Trophoblast cell (in vitro differentiated cells and primary cell): ENCODE measurements at regions not wholly inside any gene's neighbourhood (a gene's known extent, or its start where the extent isn't known, plus 50 kb on each side); places are given as distances from the start of the nearest gene placed in this dataset.

Source experiments
- DNase-seq, 2 donors: peaks; one replicate each; pipeline ENCODE4 v3.0.0-alpha.2; 2016
- H2AFZ ChIP-seq: 2 replicates; pipeline ENCODE4 v1.6.1; 2013; ENCODE audit warnings: low read length, moderate library complexity, mild to moderate bottlenecking; ENCODE audit not compliant: insufficient read depth, poor library complexity
- H2AK5ac ChIP-seq: 2 replicates; pipeline ENCODE4 v1.6.1; 2013; ENCODE audit warnings: mild to moderate bottlenecking, low read length
- H2BK120ac ChIP-seq: 2 replicates; pipeline ENCODE4 v1.6.1; 2013; ENCODE audit warnings: low read length, mild to moderate bottlenecking, moderate library complexity; ENCODE audit not compliant: insufficient read depth, poor library complexity
- H2BK12ac ChIP-seq: 2 replicates; pipeline ENCODE4 v1.6.1; 2013; ENCODE audit warnings: mild to moderate bottlenecking, low read length, moderate library complexity
- H2BK5ac ChIP-seq: 2 replicates; pipeline ENCODE4 v1.6.1; 2013; ENCODE audit warnings: low read length, low read depth, moderate library complexity, mild to moderate bottlenecking; ENCODE audit not compliant: poor library complexity
- H3K14ac ChIP-seq: 2 replicates; pipeline ENCODE4 v1.6.1; 2013; ENCODE audit warnings: mild to moderate bottlenecking, low read length
- H3K18ac ChIP-seq: 2 replicates; pipeline ENCODE4 v1.6.1; 2013; ENCODE audit warnings: mild to moderate bottlenecking, low read length
- H3K23ac ChIP-seq: 2 replicates; pipeline ENCODE4 v1.6.1; 2013; ENCODE audit warnings: low read length
- H3K27ac ChIP-seq: 2 replicates; pipeline ENCODE4 v1.5.1; 2013; ENCODE audit warnings: low read depth, mild to moderate bottlenecking, inconsistent platforms, low read length, moderate library complexity
- H3K27me3 ChIP-seq: 2 replicates; pipeline ENCODE4 v1.6.1; 2013; ENCODE audit warnings: inconsistent platforms, mild to moderate bottlenecking, low read length, moderate library complexity; ENCODE audit not compliant: insufficient read depth
- H3K36me3 ChIP-seq, 2 experiments: 1 replicate in 1 of 2; 2 replicates in 1 of 2; pipeline ENCODE4 v1.6.1; 2013; ENCODE audit warnings: low read length in 2 of 2, mild to moderate bottlenecking in 2 of 2, moderate library complexity in 1 of 2; ENCODE audit not compliant: insufficient read depth in 2 of 2, control insufficient read depth in 1 of 2
- H3K4ac ChIP-seq: 2 replicates; pipeline ENCODE4 v1.6.1; 2013; ENCODE audit warnings: low read depth, mild to moderate bottlenecking, low read length, moderate library complexity
- H3K4me1 ChIP-seq, 2 experiments: 1 replicate in 1 of 2; 2 replicates in 1 of 2; pipeline ENCODE4 v1.6.1; 2013; ENCODE audit warnings: low read length in 2 of 2, mild to moderate bottlenecking in 2 of 2, moderate library complexity in 1 of 2; ENCODE audit not compliant: insufficient read depth in 2 of 2, control insufficient read depth in 1 of 2
- H3K4me2 ChIP-seq: 2 replicates; pipeline ENCODE4 v1.6.1; 2013; ENCODE audit warnings: inconsistent platforms, mild to moderate bottlenecking, low read length, moderate library complexity
- H3K4me3 ChIP-seq: 2 replicates; pipeline ENCODE4 v1.5.1; 2013; ENCODE audit warnings: mild to moderate bottlenecking, low read depth, low read length, inconsistent platforms
- H3K79me1 ChIP-seq: one replicate; pipeline ENCODE4 v1.6.1; 2013; ENCODE audit warnings: low read length
- H3K79me2 ChIP-seq: 2 replicates; pipeline ENCODE4 v1.6.1; 2013; ENCODE audit warnings: low read length, mild to moderate bottlenecking; ENCODE audit not compliant: control insufficient read depth, insufficient read depth, poor library complexity
- H3K9ac ChIP-seq: 2 replicates; pipeline ENCODE4 v1.6.1; 2013; ENCODE audit warnings: mild to moderate bottlenecking, low read length
- H3K9me3 ChIP-seq: 2 replicates; pipeline ENCODE4 v1.6.1; 2013; ENCODE audit warnings: low read depth, mild to moderate bottlenecking, control low read depth, inconsistent platforms, low read length; ENCODE audit not compliant: insufficient read depth
- H4K12ac ChIP-seq: 2 replicates; pipeline ENCODE4 v1.6.1; 2013; ENCODE audit warnings: low read depth, mild to moderate bottlenecking, low read length, moderate library complexity
- H4K8ac ChIP-seq: 2 replicates; pipeline ENCODE4 v1.6.1; 2013; ENCODE audit warnings: low read depth, mild to moderate bottlenecking, low read length, moderate library complexity
- H4K91ac ChIP-seq: one replicate; pipeline ENCODE4 v1.6.1; 2013; ENCODE audit warnings: low read depth, mild to moderate bottlenecking, low read length, moderate library complexity
- WGBS: extraction: QIAGEN DNeasy Blood & Tissue Kit; methylation state at CpG from one replicate; pipeline ENCODE4 v1.1.7; 2013; ENCODE audit warnings: missing lambda C conversion rate; ENCODE audit not compliant: insufficient read length, insufficient coverage; ENCODE audit errors: extremely low coverage; 5-methylcytosine and 5-hydroxymethylcytosine counted together

DNA sequence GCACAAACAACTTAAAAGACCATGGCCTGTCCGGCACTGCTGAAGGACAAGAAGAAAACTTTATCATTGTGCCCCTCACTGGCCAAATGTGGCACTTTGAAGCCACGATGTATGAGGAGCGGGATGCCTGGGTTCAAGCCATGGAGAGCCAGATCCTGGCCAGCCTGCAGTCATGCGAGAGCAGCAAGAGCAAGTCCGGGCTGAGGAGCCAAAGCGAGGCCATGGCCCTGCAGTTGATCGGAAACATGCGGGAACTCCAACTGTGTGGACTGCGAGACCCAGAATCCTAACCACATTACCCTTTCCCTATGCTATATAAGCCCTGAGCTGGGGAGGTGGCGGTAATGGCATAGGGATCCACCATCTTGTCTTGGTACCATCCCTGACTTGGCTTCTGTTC, 497.9 kb downstream of the ANXA1 start:
- Histone ChIP-seq H2AK5ac (no peak overlapping the region), H3K36me3 (no peaks in the 10 kb centered on the region), H3K9ac (no peak overlapping the region), H4K8ac (no peak overlapping the region), H3K79me2 (no peaks in the 10 kb centered on the region), H4K12ac (no peak overlapping the region), H3K18ac (no peak overlapping the region), H3K27ac (no peak overlapping the region), H2BK5ac (no peak overlapping the region), H2BK120ac (no peak overlapping the region), H2BK12ac (no peak overlapping the region), H4K91ac (no peak overlapping the region), H2AFZ (no peak overlapping the region), H3K4ac (no peak overlapping the region), H3K9me3 (peaks cover 4% of the 10 kb centered on the region), H3K23ac (no peak overlapping the region), H3K4me3 (no peak overlapping the region), H3K4me1 (no peaks in the 10 kb centered on the region), H3K14ac (no peak overlapping the region), H3K79me1 (no peaks in the 10 kb centered on the region), H3K27me3 (no peaks in the 10 kb centered on the region), H3K4me2 (no peak overlapping the region)
- DNase-seq: no peak
- WGBS: no CpG with 5 or more reads among the region's 10 CpGs

DNA sequence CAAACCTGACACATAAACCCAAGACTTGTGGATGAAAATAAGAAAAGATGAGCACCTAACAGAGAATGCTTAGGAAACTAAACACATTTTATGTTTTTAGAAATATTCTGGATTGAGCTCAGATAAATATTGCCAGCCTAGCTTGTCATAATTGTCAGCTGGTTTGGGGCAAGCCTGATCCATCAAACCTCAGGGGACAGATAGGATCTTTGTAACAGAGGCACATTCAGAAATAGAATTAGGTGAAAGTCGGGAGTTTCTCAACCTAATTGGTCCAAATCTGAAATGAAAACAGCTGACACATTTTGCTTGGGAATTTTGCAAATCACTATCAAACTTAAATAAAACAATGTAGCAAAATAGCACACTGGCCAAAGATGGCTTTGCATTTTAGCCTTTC, 503.7 kb downstream of the ANXA1 start:
- Histone ChIP-seq H3K27me3 (no peaks in the 10 kb centered on the region), H3K14ac (no peak overlapping the region), H4K91ac (no peak overlapping the region), H3K27ac (no peak overlapping the region), H3K4me1 (no peaks in the 10 kb centered on the region), H3K4me3 (no peak overlapping the region), H3K4ac (no peak overlapping the region), H3K79me1 (no peaks in the 10 kb centered on the region), H3K9ac (no peak overlapping the region), H2BK5ac (no peak overlapping the region), H3K79me2 (no peaks in the 10 kb centered on the region), H3K18ac (no peak overlapping the region), H2AFZ (no peak overlapping the region), H4K8ac (no peak overlapping the region), H2AK5ac (no peak overlapping the region), H3K36me3 (no peaks in the 10 kb centered on the region), H2BK120ac (no peak overlapping the region), H3K9me3 (no peaks in the 10 kb centered on the region), H3K23ac (no peak overlapping the region), H2BK12ac (no peak overlapping the region), H3K4me2 (no peak overlapping the region), H4K12ac (no peak overlapping the region)
- DNase-seq: no peak
- WGBS: no CpG with 5 or more reads among the region's 1 CpG

DNA sequence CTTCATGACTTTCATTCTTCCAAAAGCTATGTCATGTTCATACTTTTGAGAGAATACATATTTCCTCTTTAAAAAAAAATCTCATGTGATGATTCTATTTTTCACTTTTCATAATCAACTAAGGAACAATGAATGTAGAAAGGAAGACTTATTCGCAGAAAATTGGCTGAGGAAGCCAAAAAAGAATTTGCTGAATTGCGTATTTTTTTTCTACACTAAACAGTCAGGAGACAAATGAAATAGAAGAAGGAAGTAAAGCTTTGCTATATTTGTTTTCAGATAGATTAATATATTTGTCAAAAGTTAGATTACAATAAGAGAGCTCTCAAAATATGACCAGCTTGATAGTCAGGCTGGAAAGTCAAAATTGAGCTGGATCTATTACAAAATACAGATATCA, 504.2 kb downstream of the ANXA1 start:
- Histone ChIP-seq H3K4me3 (no peak overlapping the region), H3K4me2 (no peak overlapping the region), H3K23ac (no peak overlapping the region), H2AK5ac (no peak overlapping the region), H2BK5ac (no peak overlapping the region), H2BK12ac (no peak overlapping the region), H3K14ac (no peak overlapping the region), H3K9me3 (no peaks in the 10 kb centered on the region), H3K79me1 (no peaks in the 10 kb centered on the region), H2BK120ac (no peak overlapping the region), H4K8ac (no peak overlapping the region), H3K4ac (no peak overlapping the region), H3K9ac (no peak overlapping the region), H2AFZ (no peak overlapping the region), H3K27me3 (no peaks in the 10 kb centered on the region), H3K36me3 (no peaks in the 10 kb centered on the region), H3K27ac (no peak overlapping the region), H3K79me2 (no peaks in the 10 kb centered on the region), H3K4me1 (no peaks in the 10 kb centered on the region), H3K18ac (no peak overlapping the region), H4K12ac (no peak overlapping the region), H4K91ac (no peak overlapping the region)
- no peak for DNase-seq
- no CpG with 5 or more reads among the region's 2 CpGs for WGBS

DNA sequence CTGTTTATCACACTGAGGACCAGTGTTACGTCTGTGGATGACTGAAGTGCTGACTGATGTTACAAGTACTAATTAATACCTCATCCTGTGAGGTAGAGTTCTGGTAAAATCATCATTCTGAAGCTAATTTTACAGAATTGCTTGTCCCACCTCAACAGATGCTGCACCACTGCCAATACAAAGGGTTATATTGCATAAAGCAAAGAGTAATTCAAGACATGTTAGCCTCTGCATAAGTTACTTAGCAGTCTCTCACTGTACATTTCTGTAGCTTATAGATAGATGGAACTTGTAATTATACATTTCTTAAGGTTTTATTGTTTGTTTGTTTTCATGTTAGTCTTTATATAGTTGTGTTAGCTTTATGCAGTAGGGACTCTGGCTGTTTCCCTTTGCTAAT, 513.6 kb downstream of the ANXA1 start:
- Histone ChIP-seq H3K9me3 (no peaks in the 10 kb centered on the region), H3K27me3 (no peaks in the 10 kb centered on the region), H2BK120ac (no peak overlapping the region), H4K12ac (no peak overlapping the region), H3K36me3 (no peaks in the 10 kb centered on the region), H4K91ac (no peak overlapping the region), H3K79me2 (no peaks in the 10 kb centered on the region), H3K4me2 (no peak overlapping the region), H2BK12ac (no peak overlapping the region), H3K18ac (no peak overlapping the region), H2AK5ac (no peak overlapping the region), H3K27ac (no peak overlapping the region), H3K4me1 (no peaks in the 10 kb centered on the region), H2BK5ac (no peak overlapping the region), H3K79me1 (no peaks in the 10 kb centered on the region), H4K8ac (no peak overlapping the region), H2AFZ (no peak overlapping the region), H3K4ac (no peak overlapping the region), H3K4me3 (no peak overlapping the region), H3K14ac (no peak overlapping the region), H3K23ac (no peak overlapping the region), H3K9ac (no peak overlapping the region)
- no peak for DNase-seq
- WGBS: no CpG with 5 or more reads among the region's 1 CpG
